Left ventricle myocardium inferior (tissue), 1 donor: ENCODE measurements at regions not wholly inside any gene's neighbourhood (a gene's known extent, or its start where the extent isn't known, plus 50 kb on each side); places are given as distances from the start of the nearest gene placed in this dataset.

Source experiments
- DNase-seq: peaks from one replicate; pipeline ENCODE4 v3.0.0-alpha.2; 2020
- H3K27ac ChIP-seq: fragments of 200-600 bp; replicated peaks from 2 replicates; pipeline ENCODE4 v1.8.0; 2021
- H3K27me3 ChIP-seq: fragments of 200-600 bp; 2 replicates; pipeline ENCODE4 v1.8.0; 2021; ENCODE audit warnings: low read depth
- H3K36me3 ChIP-seq: fragments of 200-600 bp; 2 replicates; pipeline ENCODE4 v1.8.0; 2021
- H3K4me1 ChIP-seq: fragments of 200-600 bp; 2 replicates; pipeline ENCODE4 v1.8.0; 2021
- H3K4me3 ChIP-seq: fragments of 200-600 bp; 2 replicates; pipeline ENCODE4 v1.8.0; 2021; ENCODE audit warnings: mild to moderate bottlenecking, moderate library complexity
- H3K9me3 ChIP-seq: fragments of 200-600 bp; replicated peaks from 2 replicates; pipeline ENCODE4 v1.8.0; 2021
- intact Hi-C: fragments of 100-400 bp; cut with micrococcal nuclease; formaldehyde crosslinking; loops from one replicate; pipeline ENCODE4 v1.11.0; 2022
- TF ChIP-seq, protein P1 (sequence below): fragments of 200-600 bp; IDR thresholded peaks from 2 replicates; pipeline ENCODE4 v1.8.0; 2021; ENCODE audit warnings: antibody characterized with exemption, mild to moderate bottlenecking, borderline replicate concordance
- donor health status: DM: no; HTN: yes; CAD: no; lungs with severe emphysema.

DNA sequence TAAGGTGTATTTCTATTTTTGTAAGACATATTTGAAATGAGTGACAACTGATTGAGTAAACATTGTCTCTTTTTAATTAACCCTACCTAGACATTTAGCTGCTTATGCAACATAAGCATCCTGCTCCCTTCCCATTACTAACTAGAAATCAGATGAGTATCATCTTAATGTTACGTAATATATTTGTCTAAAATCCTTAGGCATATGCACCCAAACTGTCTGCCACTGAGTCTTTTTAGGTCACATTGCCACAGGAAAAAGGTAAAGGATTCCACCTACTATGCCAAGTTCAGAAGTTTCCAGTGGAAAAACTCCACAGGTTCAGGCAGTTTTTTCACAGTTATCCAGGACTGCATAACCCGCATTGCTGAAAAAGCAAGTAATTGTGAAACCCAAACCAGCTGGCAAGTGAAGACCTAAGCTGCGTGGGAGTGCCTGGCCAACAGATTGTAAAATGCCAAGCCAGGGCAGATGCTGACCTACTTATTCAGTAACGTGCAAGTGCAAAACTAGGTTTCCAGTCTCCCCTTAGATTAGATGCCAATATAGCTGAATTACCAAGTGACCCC, 983.7 kb downstream of the GATA3 start:
- DNase-seq, result no peak
- no peaks in the 10 kb centered on the region for H3K27me3 ChIP-seq
- intact Hi-C loops, result no loop called here
- no peak overlapping the region for H3K27ac ChIP-seq
- TF ChIP-seq, protein P1, sequence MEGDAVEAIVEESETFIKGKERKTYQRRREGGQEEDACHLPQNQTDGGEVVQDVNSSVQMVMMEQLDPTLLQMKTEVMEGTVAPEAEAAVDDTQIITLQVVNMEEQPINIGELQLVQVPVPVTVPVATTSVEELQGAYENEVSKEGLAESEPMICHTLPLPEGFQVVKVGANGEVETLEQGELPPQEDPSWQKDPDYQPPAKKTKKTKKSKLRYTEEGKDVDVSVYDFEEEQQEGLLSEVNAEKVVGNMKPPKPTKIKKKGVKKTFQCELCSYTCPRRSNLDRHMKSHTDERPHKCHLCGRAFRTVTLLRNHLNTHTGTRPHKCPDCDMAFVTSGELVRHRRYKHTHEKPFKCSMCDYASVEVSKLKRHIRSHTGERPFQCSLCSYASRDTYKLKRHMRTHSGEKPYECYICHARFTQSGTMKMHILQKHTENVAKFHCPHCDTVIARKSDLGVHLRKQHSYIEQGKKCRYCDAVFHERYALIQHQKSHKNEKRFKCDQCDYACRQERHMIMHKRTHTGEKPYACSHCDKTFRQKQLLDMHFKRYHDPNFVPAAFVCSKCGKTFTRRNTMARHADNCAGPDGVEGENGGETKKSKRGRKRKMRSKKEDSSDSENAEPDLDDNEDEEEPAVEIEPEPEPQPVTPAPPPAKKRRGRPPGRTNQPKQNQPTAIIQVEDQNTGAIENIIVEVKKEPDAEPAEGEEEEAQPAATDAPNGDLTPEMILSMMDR, result no peak
- no peaks in the 10 kb centered on the region for H3K36me3 ChIP-seq
- peaks cover 28% of the 10 kb centered on the region for H3K9me3 ChIP-seq
- H3K4me1 ChIP-seq, result no peaks in the 10 kb centered on the region
- no peak overlapping the region for H3K4me3 ChIP-seq

DNA sequence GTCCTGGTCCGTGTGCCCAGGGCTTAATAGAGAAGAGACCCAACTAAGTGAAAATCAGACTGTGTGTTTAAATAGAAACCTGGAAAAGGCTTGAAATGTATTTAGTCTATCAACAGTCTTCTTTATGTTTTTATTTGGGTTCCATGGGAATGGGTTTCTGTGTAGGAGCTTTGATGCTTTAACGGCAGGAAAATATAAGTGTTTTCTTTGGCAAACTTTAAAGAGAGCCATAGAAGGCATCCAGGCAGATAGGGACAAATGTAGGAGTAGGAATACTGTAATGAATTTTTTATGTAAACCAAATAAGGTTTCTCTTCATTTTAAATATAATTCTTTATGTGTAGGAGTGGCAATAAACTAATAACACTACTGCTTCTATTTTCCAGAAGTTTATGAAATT, 989.0 kb downstream of the GATA3 start:
- TF ChIP-seq, protein P1, result no peak
- no peaks in the 10 kb centered on the region for H3K27me3 ChIP-seq
- H3K4me3 ChIP-seq, result no peak overlapping the region
- intact Hi-C loops, result no loop called here
- peaks cover 23% of the 10 kb centered on the region for H3K9me3 ChIP-seq
- H3K4me1 ChIP-seq, result no peaks in the 10 kb centered on the region
- no peaks in the 10 kb centered on the region for H3K36me3 ChIP-seq
- H3K27ac ChIP-seq, result no peak overlapping the region
- DNase-seq, result no peak

DNA sequence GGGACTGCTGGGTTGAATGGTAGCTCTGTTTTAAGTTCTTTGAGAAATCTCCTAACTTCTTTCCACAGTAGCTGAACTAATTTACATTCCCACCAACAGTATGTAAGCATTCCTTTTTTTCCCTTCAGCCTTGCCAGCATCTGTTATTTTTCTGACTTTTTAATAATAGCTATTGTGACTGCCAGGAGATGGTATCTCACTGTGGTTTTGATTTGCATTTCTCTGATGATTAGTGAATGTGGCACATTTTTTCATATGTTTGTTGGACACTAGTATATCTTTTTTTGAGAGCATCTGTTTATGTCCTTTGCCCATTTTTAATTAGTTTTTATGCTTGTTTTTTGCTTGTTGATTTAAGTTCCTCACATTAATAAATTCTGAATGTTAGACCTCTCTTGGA, 990.8 kb downstream of the GATA3 start:
- Histone ChIP-seq H3K27me3 (no peaks in the 10 kb centered on the region), H3K9me3 (peaks cover 40% of the 10 kb centered on the region), H3K36me3 (no peaks in the 10 kb centered on the region), H3K4me1 (no peaks in the 10 kb centered on the region), H3K4me3 (no peak overlapping the region), H3K27ac (no peak overlapping the region)
- no peak for DNase-seq
- TF ChIP-seq, protein P1, result no peak
- intact Hi-C loops, result no loop called here

DNA sequence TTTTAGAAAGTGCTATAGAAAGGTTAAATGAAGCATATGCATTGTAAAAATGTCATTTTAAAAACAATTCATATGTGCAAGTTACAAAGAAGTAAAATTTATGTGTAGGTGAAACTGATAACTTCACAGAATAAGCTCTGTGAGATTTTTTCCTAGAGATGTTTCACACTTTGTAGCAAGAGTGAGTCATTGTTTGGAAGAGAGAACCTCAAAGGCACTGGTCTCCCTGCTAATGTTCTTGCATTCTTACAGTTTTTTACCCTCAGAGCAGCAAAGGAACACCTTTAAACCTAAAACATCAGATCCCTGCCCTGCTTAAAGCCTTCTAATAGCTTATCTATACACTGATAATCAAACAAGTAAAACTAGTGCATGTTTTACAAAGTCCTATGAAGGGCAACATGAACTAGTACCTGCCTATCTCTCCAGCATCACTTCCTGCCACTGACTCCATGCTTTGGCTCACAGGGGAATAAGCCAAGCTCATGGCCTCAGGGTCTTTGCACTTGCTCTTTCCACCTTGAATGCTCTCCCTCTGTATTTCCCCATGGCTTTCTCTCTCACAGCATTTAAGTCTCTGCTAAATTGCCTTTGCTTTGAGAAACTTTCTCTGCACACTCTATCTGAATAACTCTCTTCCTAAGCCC, 997.0 kb downstream of the GATA3 start:
- Histone ChIP-seq H3K9me3 (peaks cover 35% of the 10 kb centered on the region), H3K27me3 (peaks cover 1% of the 10 kb centered on the region), H3K4me3 (no peak overlapping the region), H3K36me3 (no peaks in the 10 kb centered on the region), H3K27ac (no peak overlapping the region), H3K4me1 (no peaks in the 10 kb centered on the region)
- TF ChIP-seq, protein P1, result no peak
- no peak for DNase-seq
- intact Hi-C loops, result no loop called here

DNA sequence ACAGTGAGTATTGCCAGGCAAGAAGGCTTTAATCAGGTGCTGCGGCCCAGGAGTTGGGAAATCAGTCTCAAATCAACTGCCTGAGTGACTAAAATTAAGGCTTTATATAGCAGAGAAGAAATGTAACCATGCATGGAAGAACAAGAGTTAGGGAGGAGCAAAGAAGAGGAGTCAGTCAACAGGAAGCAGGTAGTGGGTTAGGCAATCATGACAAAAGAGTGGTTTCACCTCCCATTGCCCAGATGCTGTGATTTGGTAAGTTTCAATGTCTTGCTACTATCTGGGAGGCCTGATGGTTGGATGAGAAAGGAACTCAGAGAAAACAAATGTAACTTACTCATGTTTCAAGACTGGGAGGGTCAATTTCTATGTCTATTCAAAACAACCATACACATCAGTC, 998.3 kb downstream of the GATA3 start:
- Histone ChIP-seq H3K27ac (no peak overlapping the region), H3K36me3 (no peaks in the 10 kb centered on the region), H3K4me1 (no peaks in the 10 kb centered on the region), H3K4me3 (no peak overlapping the region), H3K9me3 (peaks cover 40% of the 10 kb centered on the region), H3K27me3 (peaks cover 5% of the 10 kb centered on the region)
- no peak for DNase-seq
- TF ChIP-seq, protein P1, result no peak
- intact Hi-C loops, result no loop called here
